Parathyroid adenoma (tissue), 2 donors: ENCODE measurements at regions not wholly inside any gene's neighbourhood (a gene's known extent, or its start where the extent isn't known, plus 50 kb on each side); places are given as distances from the start of the nearest gene placed in this dataset.

ENCODE experiments used
- H2AFZ ChIP-seq: fragments of 300-600 bp; sonication (generic); one replicate; pipeline ENCODE4 v1.7.0; 2017; ENCODE audit warnings: antibody characterized with exemption, mild to moderate bottlenecking
- H3K27ac ChIP-seq: fragments of 300-600 bp; sonication (generic); one replicate; pipeline ENCODE4 v1.7.0; 2017
- H3K27me3 ChIP-seq: fragments of 300-600 bp; sonication (generic); one replicate; pipeline ENCODE4 v1.7.0; 2017; ENCODE audit warnings: low read length; ENCODE audit not compliant: control insufficient read depth, insufficient read depth
- H3K36me3 ChIP-seq: fragments of 300-600 bp; sonication (generic); one replicate; pipeline ENCODE4 v1.7.0; 2017; ENCODE audit warnings: low read length; ENCODE audit not compliant: control insufficient read depth, insufficient read depth
- H3K4me1 ChIP-seq: fragments of 300-600 bp; sonication (generic); one replicate; pipeline ENCODE4 v1.7.0; 2017; ENCODE audit warnings: control low read depth
- H3K4me2 ChIP-seq: fragments of 300-600 bp; sonication (generic); one replicate; pipeline ENCODE4 v1.7.0; 2017; ENCODE audit warnings: low read length
- H3K4me3 ChIP-seq: fragments of 300-600 bp; sonication (generic); one replicate; pipeline ENCODE4 v1.7.0; 2017; ENCODE audit warnings: low read depth, low read length
- H3K79me2 ChIP-seq: fragments of 300-600 bp; sonication (generic); one replicate; pipeline ENCODE4 v1.7.0; 2017; ENCODE audit warnings: control low read depth
- H3K9ac ChIP-seq: fragments of 300-600 bp; sonication (generic); one replicate; pipeline ENCODE4 v1.7.0; 2017; ENCODE audit warnings: mild to moderate bottlenecking
- H3K9me3 ChIP-seq: fragments of 300-600 bp; sonication (generic); one replicate; pipeline ENCODE4 v1.7.0; 2017; ENCODE audit warnings: low read length; ENCODE audit not compliant: control insufficient read depth
- TF ChIP-seq, protein P1 (sequence below): fragments of 300-600 bp; sonication (generic); IDR thresholded peaks from one replicate; pipeline ENCODE4 v1.7.0; 2017; ENCODE audit warnings: antibody characterized with exemption, mild to moderate bottlenecking
- donor health status: primary hyperparathyroidism.

DNA sequence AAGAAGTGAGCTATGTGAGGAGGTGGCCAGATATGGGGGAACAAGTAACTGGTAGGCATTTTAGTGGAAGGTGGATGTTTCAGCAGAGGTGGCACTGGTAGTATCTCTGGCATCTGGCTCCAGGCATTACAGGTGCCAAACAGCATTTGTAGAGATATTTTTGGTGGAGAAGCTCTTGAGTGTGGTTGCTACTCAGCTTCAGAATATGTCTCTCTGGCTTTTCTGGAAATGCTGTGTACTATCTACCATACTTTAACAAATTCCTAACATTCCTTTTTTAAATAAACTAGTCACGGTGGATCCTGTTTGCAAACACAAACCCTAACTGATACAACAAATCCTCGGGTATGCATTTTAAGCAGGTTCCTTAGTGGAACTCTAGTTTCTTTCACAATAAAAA, 128.0 kb downstream of the BARX2 start:
- no peak overlapping the region for H2AFZ ChIP-seq
- H3K27ac ChIP-seq, result no peak overlapping the region
- H3K27me3 ChIP-seq, result no peaks in the 10 kb centered on the region
- H3K4me3 ChIP-seq, result no peak overlapping the region
- TF ChIP-seq, protein P1, sequence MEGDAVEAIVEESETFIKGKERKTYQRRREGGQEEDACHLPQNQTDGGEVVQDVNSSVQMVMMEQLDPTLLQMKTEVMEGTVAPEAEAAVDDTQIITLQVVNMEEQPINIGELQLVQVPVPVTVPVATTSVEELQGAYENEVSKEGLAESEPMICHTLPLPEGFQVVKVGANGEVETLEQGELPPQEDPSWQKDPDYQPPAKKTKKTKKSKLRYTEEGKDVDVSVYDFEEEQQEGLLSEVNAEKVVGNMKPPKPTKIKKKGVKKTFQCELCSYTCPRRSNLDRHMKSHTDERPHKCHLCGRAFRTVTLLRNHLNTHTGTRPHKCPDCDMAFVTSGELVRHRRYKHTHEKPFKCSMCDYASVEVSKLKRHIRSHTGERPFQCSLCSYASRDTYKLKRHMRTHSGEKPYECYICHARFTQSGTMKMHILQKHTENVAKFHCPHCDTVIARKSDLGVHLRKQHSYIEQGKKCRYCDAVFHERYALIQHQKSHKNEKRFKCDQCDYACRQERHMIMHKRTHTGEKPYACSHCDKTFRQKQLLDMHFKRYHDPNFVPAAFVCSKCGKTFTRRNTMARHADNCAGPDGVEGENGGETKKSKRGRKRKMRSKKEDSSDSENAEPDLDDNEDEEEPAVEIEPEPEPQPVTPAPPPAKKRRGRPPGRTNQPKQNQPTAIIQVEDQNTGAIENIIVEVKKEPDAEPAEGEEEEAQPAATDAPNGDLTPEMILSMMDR, result no peak
- H3K9ac ChIP-seq, result no peak overlapping the region
- no peaks in the 10 kb centered on the region for H3K4me1 ChIP-seq
- H3K4me2 ChIP-seq, result no peak overlapping the region
- no peaks in the 10 kb centered on the region for H3K9me3 ChIP-seq
- H3K79me2 ChIP-seq, result no peaks in the 10 kb centered on the region
- H3K36me3 ChIP-seq, result no peaks in the 10 kb centered on the region

DNA sequence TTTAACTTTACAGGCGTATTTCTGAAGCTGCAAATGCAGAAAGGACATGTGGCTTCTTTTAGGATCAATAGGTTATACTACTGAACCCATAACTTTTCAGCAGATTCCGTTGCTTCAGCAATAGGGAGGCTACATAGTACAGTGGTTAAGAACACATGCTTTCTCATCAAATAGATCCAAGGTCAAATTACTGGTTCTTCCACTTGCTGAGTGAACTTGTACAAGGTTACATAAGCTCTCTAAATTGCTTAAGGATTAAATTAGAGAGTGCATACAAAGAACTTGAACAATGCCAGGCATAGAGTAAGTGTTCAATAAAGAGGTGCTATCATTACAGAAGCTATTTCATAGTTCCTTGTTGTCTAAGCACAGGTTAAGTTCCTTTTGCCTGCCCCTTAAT, 129.6 kb downstream of the BARX2 start:
- Histone ChIP-seq H3K9me3 (no peaks in the 10 kb centered on the region), H3K27ac (no peak overlapping the region), H3K36me3 (no peaks in the 10 kb centered on the region), H3K27me3 (no peaks in the 10 kb centered on the region), H3K9ac (no peak overlapping the region), H3K79me2 (no peaks in the 10 kb centered on the region), H3K4me2 (no peak overlapping the region), H3K4me1 (no peaks in the 10 kb centered on the region), H2AFZ (no peak overlapping the region), H3K4me3 (no peak overlapping the region)
- TF ChIP-seq, protein P1, result no peak

DNA sequence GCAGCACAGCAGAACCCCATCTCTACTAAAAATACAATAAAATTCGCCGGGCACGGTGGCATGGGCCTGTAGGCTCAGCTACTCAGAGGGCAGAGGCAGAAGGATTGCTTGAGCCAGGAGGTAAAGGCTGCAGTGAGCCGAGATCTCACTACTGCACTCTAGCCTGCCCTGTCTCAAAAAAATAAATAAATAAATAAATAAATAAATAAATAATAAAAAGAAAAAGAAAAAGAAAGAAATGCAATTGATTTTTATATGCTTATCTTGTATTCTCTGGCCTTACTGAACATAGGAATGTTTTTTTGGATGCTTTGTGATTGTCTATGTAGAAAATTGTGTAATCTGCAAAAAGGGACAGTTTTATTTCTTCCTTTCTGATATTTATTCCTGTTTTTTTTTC, 132.5 kb downstream of the BARX2 start:
- H3K4me2 ChIP-seq, result no peak overlapping the region
- no peaks in the 10 kb centered on the region for H3K79me2 ChIP-seq
- TF ChIP-seq, protein P1, result no peak
- H3K27ac ChIP-seq, result no peak overlapping the region
- no peaks in the 10 kb centered on the region for H3K4me1 ChIP-seq
- no peaks in the 10 kb centered on the region for H3K27me3 ChIP-seq
- no peak overlapping the region for H3K9ac ChIP-seq
- H3K4me3 ChIP-seq, result no peak overlapping the region
- H2AFZ ChIP-seq, result no peak overlapping the region
- no peaks in the 10 kb centered on the region for H3K9me3 ChIP-seq
- H3K36me3 ChIP-seq, result no peaks in the 10 kb centered on the region

DNA sequence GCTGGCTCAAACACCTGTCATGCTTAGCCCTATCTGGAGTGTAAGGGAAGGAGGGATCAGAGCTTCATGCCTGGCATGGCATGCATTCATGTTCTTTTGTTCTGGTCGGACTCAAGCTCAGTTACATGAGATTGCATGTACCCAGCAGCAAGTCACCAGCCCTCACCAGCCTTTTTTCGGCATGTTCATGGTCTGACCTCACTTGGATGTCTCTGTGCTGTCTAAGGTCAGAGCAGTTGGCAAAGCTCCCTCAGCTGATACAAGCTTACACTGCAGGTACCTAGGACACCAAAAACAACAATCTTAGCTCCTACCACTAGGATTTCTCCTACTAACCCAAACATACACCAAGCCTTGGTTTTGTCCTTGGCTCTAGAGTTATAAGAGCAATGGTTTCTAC, 152.6 kb downstream of the BARX2 start:
- Histone ChIP-seq H3K36me3 (no peaks in the 10 kb centered on the region), H3K4me2 (no peak overlapping the region), H3K27ac (no peak overlapping the region), H3K27me3 (no peaks in the 10 kb centered on the region), H3K4me3 (no peak overlapping the region), H3K4me1 (no peaks in the 10 kb centered on the region), H3K9me3 (no peaks in the 10 kb centered on the region), H2AFZ (no peak overlapping the region), H3K9ac (no peak overlapping the region), H3K79me2 (no peaks in the 10 kb centered on the region)
- TF ChIP-seq, protein P1, result no peak

DNA sequence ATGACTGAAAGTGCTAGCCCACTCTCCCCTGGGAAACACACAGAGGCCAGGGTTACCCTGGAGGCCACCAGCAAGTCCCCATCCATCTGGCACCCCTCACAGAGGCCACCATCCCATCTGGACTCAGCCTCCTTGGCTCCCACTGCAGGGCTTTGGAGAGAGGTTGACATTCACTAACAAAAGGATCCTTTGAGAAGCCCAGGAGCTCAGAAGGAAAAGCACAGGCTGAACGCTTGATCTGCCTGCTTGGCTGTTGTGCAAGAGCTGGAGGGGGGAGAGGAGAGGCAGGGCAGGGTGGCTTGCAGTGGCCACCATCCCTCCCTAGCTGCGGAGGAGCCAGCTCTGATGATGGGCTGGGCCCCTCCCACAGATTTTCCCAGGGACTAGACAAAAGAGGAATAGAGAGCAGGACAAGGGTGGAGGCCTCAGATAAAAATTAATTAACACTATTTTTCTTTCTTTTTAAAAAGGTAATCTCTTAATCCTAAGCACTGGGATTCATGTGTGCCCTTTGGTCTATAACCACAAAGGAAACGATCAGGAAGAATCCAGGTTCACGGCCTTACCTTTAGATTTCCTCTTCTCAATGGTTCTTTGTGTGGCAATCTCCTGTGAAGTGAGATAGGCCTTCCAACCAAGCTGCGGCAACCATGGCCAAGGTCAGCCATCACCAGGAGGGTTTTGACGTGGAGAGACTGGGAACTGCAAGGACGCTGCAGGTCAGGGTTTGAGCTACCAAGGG, 154.7 kb downstream of the BARX2 start:
- no peak overlapping the region for H2AFZ ChIP-seq

More for the DNA sequence above, 154.7 kb downstream of the BARX2 start:
- Histone ChIP-seq H3K79me2 (no peaks in the 10 kb centered on the region), H3K27ac (no peak overlapping the region), H3K4me2 (no peak overlapping the region), H3K4me1 (no peaks in the 10 kb centered on the region), H3K9me3 (no peaks in the 10 kb centered on the region), H3K9ac (no peak overlapping the region), H3K4me3 (no peak overlapping the region), H3K27me3 (no peaks in the 10 kb centered on the region), H3K36me3 (no peaks in the 10 kb centered on the region)
- TF ChIP-seq, protein P1, result no peak
